GM21390 (cell line): ENCODE measurements at regions not wholly inside any gene's neighbourhood (a gene's known extent, or its start where the extent isn't known, plus 50 kb on each side); places are given as distances from the start of the nearest gene placed in this dataset.
"Not testable (repeated sequence)": the region's sequence is repeated elsewhere in the genome, so short reads cannot be mapped to it uniquely, and the experiment has no call there.

ENCODE experiments used
- ATAC-seq: cut with Tn5 transposase; IDR thresholded peaks from one replicate; pipeline ENCODE4 v1.9.1; 2021; ENCODE audit not compliant: unreplicated experiment

DNA sequence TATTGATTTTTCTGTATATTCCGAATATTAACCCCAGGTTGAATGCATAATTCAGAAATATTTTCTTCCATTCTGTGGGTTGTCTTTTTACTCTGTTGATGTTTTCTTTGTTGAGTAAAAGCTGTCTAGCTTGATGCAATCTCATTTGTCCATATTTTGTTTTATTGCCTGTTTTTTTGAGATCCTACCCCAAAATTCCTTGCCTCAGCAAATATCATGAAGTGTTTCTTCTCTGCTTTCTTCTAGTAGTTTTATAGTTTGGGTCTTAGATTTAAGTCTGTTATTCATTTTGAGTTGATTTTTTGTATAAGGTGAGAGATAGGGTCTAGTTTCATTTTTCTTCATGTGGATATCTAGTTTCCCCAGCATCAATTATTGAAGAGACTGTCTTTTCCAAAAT, 467.9 kb upstream of the GCFC2 start:
- no peak for ATAC-seq

GRCh38 chr2:76175295-76175694, 464.6 kb upstream of the GCFC2 start:
- ATAC-seq, result no peak

DNA sequence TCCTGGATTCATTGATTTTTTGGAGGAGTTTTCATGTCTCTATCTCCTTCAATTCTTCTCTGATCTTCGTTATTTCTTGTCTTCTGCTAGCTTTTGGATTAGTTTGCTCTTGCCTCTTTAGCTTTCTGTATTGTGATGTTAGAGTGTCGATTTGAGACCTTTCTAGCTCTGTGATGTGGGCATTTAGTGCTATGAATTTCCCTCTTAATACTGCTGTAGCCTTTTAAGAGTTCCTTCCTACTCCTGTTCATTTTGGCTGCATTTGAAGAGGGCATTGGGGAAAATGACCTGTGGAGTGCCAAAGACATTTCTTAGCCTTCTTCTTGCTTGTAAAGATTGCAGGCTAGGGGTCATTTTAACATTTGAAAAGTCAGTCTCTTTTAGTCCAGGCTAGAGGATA, 463.8 kb upstream of the GCFC2 start:
- no peak for ATAC-seq

GRCh38 chr2:76173206-76173605, 462.5 kb upstream of the GCFC2 start:
- ATAC-seq, result not testable (repeated sequence)

GRCh38 chr2:76172154-76172595, 461.5 kb upstream of the GCFC2 start:
- ATAC-seq, result not testable (repeated sequence)

DNA sequence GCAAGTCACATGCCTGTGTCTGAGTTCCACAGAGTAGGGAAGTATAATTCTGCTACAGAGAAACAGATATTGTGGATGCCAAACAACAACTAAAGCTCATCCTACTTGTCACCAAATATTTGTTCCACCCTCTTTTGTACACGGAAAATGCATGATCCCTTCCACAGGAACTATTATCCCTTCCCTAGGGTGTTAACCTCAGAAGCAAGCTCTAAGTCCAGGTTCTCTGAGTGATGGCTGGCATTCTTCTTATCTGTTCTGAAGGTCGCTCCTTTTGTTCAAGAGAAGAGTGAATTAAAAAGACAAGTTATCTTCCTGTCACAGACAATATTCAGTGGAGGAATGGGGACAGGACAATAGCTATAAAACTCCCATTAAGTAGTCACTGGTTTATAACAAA, 460.1 kb upstream of the GCFC2 start:
- ATAC-seq, result no peak

DNA sequence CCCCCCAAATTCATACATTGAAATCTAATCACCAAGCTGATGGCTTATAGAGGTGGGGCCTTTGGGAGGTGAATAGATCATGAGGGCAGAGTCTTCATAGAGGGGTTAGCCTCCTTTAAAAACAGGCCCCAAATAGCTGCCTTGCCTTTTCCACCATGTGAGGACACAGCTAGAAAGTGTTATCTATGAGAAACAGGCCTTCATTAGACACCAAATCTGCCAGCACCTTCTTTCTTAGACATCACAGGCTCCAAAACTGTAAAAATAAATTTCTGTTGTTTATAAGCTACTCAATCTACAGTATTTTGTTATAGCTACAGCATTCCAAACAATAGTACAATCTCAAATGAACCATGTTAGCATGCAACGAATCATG, 459.3 kb upstream of the GCFC2 start:
- ATAC-seq, result no peak

DNA sequence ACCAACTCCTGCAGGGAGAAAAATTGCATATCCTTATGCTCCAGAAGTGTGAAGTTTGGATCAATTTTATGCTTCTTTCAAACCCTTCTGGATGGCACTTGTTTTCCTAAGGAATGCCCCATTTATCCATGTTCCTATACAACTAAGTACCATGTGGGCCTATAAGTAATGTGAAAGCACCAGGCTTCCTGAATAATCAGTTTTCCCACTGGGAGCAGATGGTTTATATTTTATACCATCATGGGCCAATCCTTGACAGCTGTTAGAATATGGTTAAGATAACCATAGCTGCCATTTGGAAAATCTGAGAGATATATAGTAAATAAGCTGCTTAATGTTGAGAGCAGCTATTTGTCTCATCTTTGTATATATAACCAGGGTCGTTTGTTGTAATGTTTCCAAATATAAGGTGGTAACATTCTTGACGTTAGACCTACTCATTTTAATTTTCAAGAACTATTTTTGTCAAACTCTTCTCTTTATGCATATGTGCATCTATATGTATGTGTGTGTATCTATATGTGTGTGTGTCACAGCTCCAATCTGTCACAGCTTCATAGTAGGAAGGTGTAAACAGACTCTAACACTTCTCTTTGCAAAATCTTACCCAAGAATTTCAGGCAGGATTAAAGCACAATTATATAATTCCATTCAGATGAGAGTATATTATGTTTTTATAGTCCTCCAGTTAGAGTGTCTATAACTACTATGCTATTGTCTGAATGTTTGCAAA, 458.7 kb upstream of the GCFC2 start:
- no peak for ATAC-seq

DNA sequence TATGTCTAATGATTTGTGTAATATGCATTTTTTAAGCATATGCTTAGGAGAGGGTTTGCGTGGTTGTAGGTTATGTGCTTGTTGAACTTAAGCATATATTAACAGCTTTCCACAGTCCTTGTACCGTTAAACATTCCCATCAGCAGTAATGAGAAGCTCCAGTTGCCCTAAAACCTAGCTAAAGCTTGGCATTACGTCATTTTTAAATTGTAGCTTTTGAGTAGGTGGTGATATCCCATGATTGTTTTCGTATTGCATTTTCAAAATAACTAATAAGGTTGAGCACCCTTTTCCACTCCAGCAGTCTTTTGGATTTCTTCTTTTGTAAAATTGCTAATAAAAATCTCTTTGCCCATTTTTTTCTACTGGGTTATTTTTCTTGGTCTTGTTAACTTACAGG, 453.1 kb upstream of the GCFC2 start:
- no peak for ATAC-seq

DNA sequence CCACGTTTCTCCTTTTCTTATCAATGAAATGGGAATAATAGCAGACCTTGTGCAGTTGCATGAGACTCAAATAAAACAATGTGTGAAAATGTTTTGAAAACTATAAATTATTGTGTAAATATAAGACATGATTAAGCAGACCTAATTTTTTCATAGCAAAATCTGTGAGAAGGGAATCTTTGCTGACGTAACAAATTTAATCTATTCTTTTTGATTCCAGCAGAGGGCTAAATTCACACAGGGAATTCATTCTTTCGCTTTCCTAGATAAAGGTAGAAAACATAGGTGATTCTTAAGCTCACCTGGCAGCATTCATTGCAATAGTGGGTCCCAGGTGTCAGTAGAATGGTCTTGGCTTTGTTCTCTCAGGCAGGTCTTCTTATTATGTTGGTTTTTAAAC, 450.0 kb upstream of the GCFC2 start:
- no peak for ATAC-seq

DNA sequence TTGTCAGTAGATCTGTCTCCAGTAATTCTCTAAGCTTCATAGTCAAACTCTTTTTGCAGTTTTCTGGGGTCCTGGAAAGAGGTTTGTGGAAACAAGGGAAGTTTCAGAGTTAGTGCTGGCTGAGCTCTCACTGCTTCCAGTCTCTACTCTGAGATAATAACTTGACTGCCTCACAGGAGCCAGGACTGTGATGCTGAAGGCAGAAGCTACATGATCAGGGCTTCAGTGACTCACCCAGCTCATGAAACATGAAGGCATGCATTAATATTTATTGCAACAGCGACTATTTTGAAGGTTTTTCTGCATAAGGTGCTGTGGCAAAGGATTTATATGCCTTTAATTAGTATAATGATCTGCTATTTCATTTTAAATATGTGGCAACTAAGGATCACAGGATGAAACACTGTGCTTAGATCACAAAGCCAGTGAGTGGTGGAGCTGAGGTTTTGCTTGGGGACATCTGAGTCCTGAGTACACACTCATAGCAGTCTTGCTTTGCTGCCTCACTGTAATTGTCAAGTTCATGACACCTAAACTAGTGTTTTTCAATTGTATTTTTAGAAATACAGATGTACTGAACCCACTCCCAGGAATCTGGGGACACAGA, 448.4 kb upstream of the GCFC2 start:
- no peak for ATAC-seq

DNA sequence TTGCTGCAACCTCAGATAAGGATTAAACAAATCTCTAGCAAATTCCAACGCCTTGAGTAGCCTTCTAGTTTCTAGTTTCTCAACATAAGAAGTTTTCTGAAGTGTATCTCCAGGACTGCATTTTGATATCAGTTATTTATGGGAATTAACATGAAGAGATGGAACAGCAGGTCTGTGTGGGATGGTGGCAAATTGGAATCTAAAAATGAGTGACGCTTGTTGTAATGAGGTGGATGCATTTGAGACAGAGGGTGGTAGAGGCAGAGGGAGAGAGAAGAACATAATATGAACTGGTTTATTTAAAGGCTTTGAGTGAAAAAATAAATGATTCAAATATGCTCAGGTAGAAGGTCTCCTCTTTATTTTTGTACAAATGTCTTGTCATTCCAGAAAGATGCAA, 446.8 kb upstream of the GCFC2 start:
- no peak for ATAC-seq

- ATAC-seq, result no peak
These were observed 444.3 kb upstream of the GCFC2 start for GRCh38 chr2:76154981-76155380.

- ATAC-seq, result no peak
These were observed 439.1 kb upstream of the GCFC2 start for GRCh38 chr2:76149846-76150245.

DNA sequence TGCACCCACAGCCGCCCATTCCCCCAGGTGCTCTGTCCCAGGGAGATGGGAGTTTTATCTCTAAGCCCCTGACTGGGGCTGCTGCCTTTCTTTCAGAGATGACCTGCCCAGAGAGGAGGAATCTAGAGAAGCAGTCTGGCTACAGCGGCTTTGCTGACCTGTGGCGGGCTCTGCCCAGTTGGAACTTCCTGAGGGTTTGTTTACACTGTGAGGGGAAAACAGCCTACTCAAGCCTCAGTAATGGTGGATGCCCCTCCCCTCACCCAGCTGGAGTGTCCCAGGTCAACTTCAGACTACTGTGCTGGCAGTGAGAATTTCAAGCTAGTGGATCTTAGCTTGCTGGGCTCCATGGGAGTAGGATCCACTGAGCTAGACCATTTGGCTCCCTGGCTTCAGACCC, 428.6 kb upstream of the GCFC2 start:
- not testable (repeated sequence) for ATAC-seq

DNA sequence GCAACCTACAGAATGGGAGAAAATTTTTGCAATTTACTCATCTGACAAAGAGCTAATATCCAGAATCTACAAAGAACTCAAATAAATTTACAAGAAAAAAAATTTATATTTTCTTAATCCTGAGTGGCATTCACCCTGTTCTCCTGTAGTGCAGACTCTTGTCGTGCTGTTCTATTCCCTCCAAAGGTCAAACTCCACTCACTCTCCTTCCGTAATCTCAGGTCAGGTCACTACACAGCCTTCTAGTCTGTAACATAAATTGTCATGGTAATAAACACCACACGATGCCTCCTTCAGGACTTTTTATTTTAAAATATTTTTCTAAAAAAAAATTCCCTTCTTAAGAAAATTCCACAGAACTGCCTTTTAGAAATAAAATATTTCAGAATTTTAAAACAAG, 417.9 kb upstream of the GCFC2 start:
- ATAC-seq, result no peak

DNA sequence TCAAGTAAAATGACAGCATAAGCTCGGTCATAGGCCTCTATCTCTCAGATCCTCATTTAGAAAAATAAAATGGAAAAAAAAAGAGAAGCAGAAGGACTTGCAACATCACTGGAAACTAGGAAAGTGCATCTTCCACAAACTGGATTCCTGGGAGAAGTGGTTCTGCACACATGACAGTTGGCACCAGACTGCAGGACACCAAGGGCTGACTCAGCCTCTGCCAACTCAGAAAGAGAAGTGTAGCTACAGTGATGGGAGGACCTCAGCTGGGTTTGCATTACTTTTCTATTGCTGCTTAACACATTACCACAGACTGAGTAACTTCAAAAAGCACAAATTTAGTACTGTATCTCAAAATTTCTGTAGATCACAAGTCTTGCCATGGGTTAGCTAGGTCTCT, 409.5 kb upstream of the GCFC2 start:
- no peak for ATAC-seq

- ATAC-seq, result no peak
These were observed 379.0 kb upstream of the GCFC2 start for GRCh38 chr2:76089683-76090082.

- ATAC-seq, result no peak
These were observed 372.5 kb upstream of the GCFC2 start for GRCh38 chr2:76083248-76083647.

- no peak for ATAC-seq
These were observed 371.8 kb upstream of the GCFC2 start for GRCh38 chr2:76082509-76082908.

- no peak for ATAC-seq
These were observed 369.4 kb upstream of the GCFC2 start for GRCh38 chr2:76080154-76080553.

DNA sequence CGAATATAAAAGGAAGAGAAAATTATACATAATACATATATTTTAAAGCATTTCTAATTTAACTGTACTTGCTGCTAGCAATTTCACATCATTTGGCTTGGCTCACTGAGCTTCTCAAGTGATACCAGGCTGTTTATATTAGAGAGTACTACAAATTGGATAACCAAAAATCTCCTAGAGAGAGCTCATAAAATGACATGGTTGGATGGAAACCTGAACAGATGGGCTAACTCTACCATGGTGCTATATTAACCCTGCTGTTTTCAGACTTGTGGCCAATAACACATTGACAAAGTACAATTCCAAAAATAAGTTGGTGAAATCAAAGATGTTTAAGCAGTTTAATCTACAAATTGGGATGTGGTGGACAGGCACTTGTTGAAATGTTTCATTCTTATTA, 364.4 kb upstream of the GCFC2 start:
- no peak for ATAC-seq
